IMR-90 (cell line): ENCODE measurements at regions not wholly inside any gene's neighbourhood (a gene's known extent, or its start where the extent isn't known, plus 50 kb on each side); places are given as distances from the start of the nearest gene placed in this dataset.

Experiments
- ATAC-seq: fragments of 200-7000 bp; cut with Tn5 transposase; 2 replicates; pipeline ENCODE4 v1.9.1; 2020; ENCODE audit warnings: low read depth, mild to moderate bottlenecking, moderate library complexity
- BruUV-seq: library from RNA; stranded (reverse); fragments of 400-500 nt; replicated peaks from 2 replicates; lab custom pipeline; 2021; lab: Mats Ljungman, UMichigan
- CTCF ChIA-PET: fragments of 300-600 bp; formaldehyde crosslinking; extraction: SDS; loops from one replicate; lab custom pipeline; 2021; ENCODE audit warnings: antibody characterized with exemption; lab: Yijun Ruan, JAX
- POLR2A ChIA-PET: fragments of 300-600 bp; sonication (Branson Sonifier 250); formaldehyde crosslinking; loops from one replicate; lab custom pipeline; 2022; ENCODE audit warnings: antibody characterized with exemption; ENCODE audit not compliant: unreplicated experiment; lab: Charles Lee
- DNase-seq: peaks from one replicate; pipeline ENCODE4 v3.0.0; 2013
- H2AFZ ChIP-seq: replicated peaks from 2 replicates; pipeline ENCODE3; 2013; ENCODE audit warnings: low read length, mild to moderate bottlenecking; ENCODE audit not compliant: poor library complexity
- H2AK5ac ChIP-seq: 2 replicates; pipeline ENCODE4 v1.6.1; 2013; ENCODE audit warnings: low read depth, low read length, inconsistent platforms
- H2AK9ac ChIP-seq: replicated peaks from 2 replicates; pipeline ENCODE3; 2013; ENCODE audit warnings: mild to moderate bottlenecking, low read depth, low read length, moderate library complexity; ENCODE audit not compliant: poor library complexity
- H2BK120ac ChIP-seq: 2 replicates; pipeline ENCODE4 v1.6.1; 2013; ENCODE audit warnings: low read depth, low read length, inconsistent platforms
- H2BK15ac ChIP-seq: 3 replicates; pipeline ENCODE4 v1.6.1; 2013; ENCODE audit warnings: low read depth, low read length, inconsistent platforms
- H2BK20ac ChIP-seq: 2 replicates; pipeline ENCODE4 v1.6.1; 2013; ENCODE audit warnings: low read depth, mild to moderate bottlenecking, inconsistent platforms, low read length, moderate library complexity
- H2BK5ac ChIP-seq: 2 replicates; pipeline ENCODE4 v1.6.1; 2013; ENCODE audit warnings: mild to moderate bottlenecking, low read depth, low read length, inconsistent platforms; ENCODE audit not compliant: poor library complexity, severe bottlenecking
- H3K14ac ChIP-seq: replicated peaks from 2 replicates; pipeline ENCODE4 v1.6.1; 2013; ENCODE audit warnings: low read depth, low read length, inconsistent platforms
- H3K18ac ChIP-seq: 2 replicates; pipeline ENCODE4 v1.6.1; 2013; ENCODE audit warnings: low read depth, low read length, control low read depth
- H3K23ac ChIP-seq: 2 replicates; pipeline ENCODE4 v1.6.1; 2013; ENCODE audit warnings: low read depth, low read length, inconsistent platforms
- H3K27ac ChIP-seq: 2 replicates; pipeline ENCODE4 v1.5.1; 2013; ENCODE audit warnings: mild to moderate bottlenecking, control low read depth, low read length; ENCODE audit not compliant: insufficient read depth
- H3K27me3 ChIP-seq: 2 replicates; pipeline ENCODE4 v1.6.1; 2013; ENCODE audit warnings: low read length; ENCODE audit not compliant: control insufficient read depth, insufficient read depth
- H3K36me3 ChIP-seq: 2 replicates; pipeline ENCODE4 v1.6.1; 2013; ENCODE audit warnings: low read length, mixed read lengths; ENCODE audit not compliant: control insufficient read depth, insufficient read depth
- H3K4ac ChIP-seq: 2 replicates; pipeline ENCODE4 v1.6.1; 2013; ENCODE audit warnings: low read depth, low read length, inconsistent platforms
- H3K4me1 ChIP-seq: 2 replicates; pipeline ENCODE4 v1.6.1; 2013; ENCODE audit warnings: low read length, mixed read lengths; ENCODE audit not compliant: control insufficient read depth, insufficient read depth
- H3K4me2 ChIP-seq: 2 replicates; pipeline ENCODE4 v1.6.1; 2013; ENCODE audit warnings: low read depth, mild to moderate bottlenecking, control low read depth, low read length, moderate library complexity
- H3K4me3 ChIP-seq: 2 replicates; pipeline ENCODE4 v1.5.1; 2013; ENCODE audit warnings: low read depth, mild to moderate bottlenecking, control low read depth, low read length, moderate library complexity; ENCODE audit not compliant: insufficient read depth
- H3K56ac ChIP-seq: 2 replicates; pipeline ENCODE4 v1.6.1; 2013; ENCODE audit warnings: low read length, inconsistent platforms; ENCODE audit not compliant: insufficient read depth; ENCODE audit errors: extremely low read depth
- H3K79me1 ChIP-seq, 2 experiments: 2 replicates each; pipeline ENCODE4 v1.6.1; 2013; ENCODE audit warnings: low read length in 2 of 2, inconsistent platforms in 1 of 2, low read depth in 1 of 2
- H3K9ac ChIP-seq: 2 replicates; pipeline ENCODE4 v1.6.1; 2013; ENCODE audit warnings: low read depth, low read length, control low read depth
- H3K9me1 ChIP-seq: 2 replicates; pipeline ENCODE4 v1.6.1; 2013; ENCODE audit warnings: low read length, inconsistent platforms; ENCODE audit not compliant: insufficient read depth
- H3K9me3 ChIP-seq: 2 replicates; pipeline ENCODE4 v1.6.1; 2013; ENCODE audit warnings: low read length; ENCODE audit not compliant: control insufficient read depth, insufficient read depth
- H4K20me1 ChIP-seq: 2 replicates; pipeline ENCODE4 v1.6.1; 2013; ENCODE audit warnings: low read length, inconsistent platforms; ENCODE audit not compliant: insufficient read depth
- H4K5ac ChIP-seq: 2 replicates; pipeline ENCODE4 v1.6.1; 2013; ENCODE audit warnings: mild to moderate bottlenecking, low read depth, low read length, control low read depth
- H4K8ac ChIP-seq, 2 experiments: 2 replicates each; pipeline ENCODE4 v1.6.1; 2013; ENCODE audit warnings: low read depth in 2 of 2, low read length in 2 of 2, control low read depth in 1 of 2, inconsistent platforms in 1 of 2
- H4K91ac ChIP-seq: 2 replicates; pipeline ENCODE4 v1.6.1; 2013; ENCODE audit warnings: low read depth, low read length, inconsistent platforms; ENCODE audit not compliant: insufficient read depth
- BHLHE40 ChIP-seq: fragments of 150-350 bp; IDR thresholded peaks from 2 replicates; pipeline ENCODE4 v1.6.1; 2016; ENCODE audit warnings: mild to moderate bottlenecking, low read depth, low read length
- CEBPB ChIP-seq: IDR thresholded peaks from 2 replicates; pipeline ENCODE4 v1.6.1; 2012; ENCODE audit warnings: low read depth, low read length, improper control_type of control experiment
- CHD1 ChIP-seq: IDR thresholded peaks from 2 replicates; pipeline ENCODE4 v1.6.1; 2012; ENCODE audit warnings: low read depth, low read length, improper control_type of control experiment
- CTCF ChIP-seq: conservative IDR thresholded peaks from 2 replicates; pipeline ENCODE4 v1.5.1; 2012; ENCODE audit warnings: mild to moderate bottlenecking, low read depth, low read length, improper control_type of control experiment
- ELK1 ChIP-seq: fragments of 150-350 bp; IDR thresholded peaks from 2 replicates; pipeline ENCODE4 v1.6.1; 2016; ENCODE audit warnings: low read depth, mild to moderate bottlenecking, low read length, moderate library complexity, borderline replicate concordance
- FOS ChIP-seq: fragments of 150-350 bp; IDR thresholded peaks from 2 replicates; pipeline ENCODE4 v1.6.1; 2016; ENCODE audit warnings: low read depth, low read length
- MAFK ChIP-seq: IDR thresholded peaks from 2 replicates; pipeline ENCODE4 v1.6.1; 2012; ENCODE audit warnings: low read depth, low read length, improper control_type of control experiment
- MAZ ChIP-seq: IDR thresholded peaks from 2 replicates; pipeline ENCODE4 v1.6.1; 2012; ENCODE audit warnings: low read depth, mild to moderate bottlenecking, low read length, improper control_type of control experiment, moderate library complexity, borderline replicate concordance
- MXI1 ChIP-seq: IDR thresholded peaks from 2 replicates; pipeline ENCODE4 v1.6.1; 2012; ENCODE audit warnings: low read depth, mild to moderate bottlenecking, low read length, moderate library complexity, borderline replicate concordance
- NFE2L2 ChIP-seq: fragments of 150-350 bp; IDR thresholded peaks from 2 replicates; pipeline ENCODE4 v1.6.1; 2016; ENCODE audit warnings: low read depth, mild to moderate bottlenecking, low read length
- POLR2A ChIP-seq: IDR thresholded peaks from 2 replicates; pipeline ENCODE4 v1.6.1; 2012; ENCODE audit warnings: mild to moderate bottlenecking, low read depth, low read length
- RAD21 ChIP-seq: IDR thresholded peaks from 2 replicates; pipeline ENCODE4 v1.6.1; 2012; ENCODE audit warnings: low read length, improper control_type of control experiment
- RCOR1 ChIP-seq: IDR thresholded peaks from 2 replicates; pipeline ENCODE4 v1.6.1; 2012; ENCODE audit warnings: mild to moderate bottlenecking, low read length, improper control_type of control experiment; ENCODE audit not compliant: insufficient replicate concordance
- RFX5 ChIP-seq: IDR thresholded peaks from 2 replicates; pipeline ENCODE4 v1.8.0; 2012; ENCODE audit warnings: low read depth, mild to moderate bottlenecking, low read length, moderate library complexity
- SMC3 ChIP-seq: fragments of 150-350 bp; IDR thresholded peaks from 2 replicates; pipeline ENCODE4 v1.6.1; 2016; ENCODE audit warnings: low read depth, mild to moderate bottlenecking, antibody characterized with exemption, low read length, moderate library complexity
- USF2 ChIP-seq: fragments of 150-350 bp; IDR thresholded peaks from 2 replicates; pipeline ENCODE4 v1.6.1; 2017; ENCODE audit warnings: mild to moderate bottlenecking, antibody characterized with exemption, low read length, low read depth
- WGBS, 2 experiments: methylation state at CpG; one replicate each; pipeline versions ENCODE4 v1.1.5 to v1.1.7; 2013; ENCODE audit warnings: missing lambda C conversion rate in 2 of 2; ENCODE audit not compliant: insufficient read length in 1 of 2; ENCODE audit errors: extremely low coverage in 2 of 2; 5-methylcytosine and 5-hydroxymethylcytosine counted together
- dilution Hi-C: fragments of 300-500 bp; cut with HindIII; formaldehyde crosslinking; loops from one replicate; pipeline ENCODE4 v1.14.3; 2018; ENCODE audit warnings: low sequenced_read_pairs; ENCODE audit not compliant: unreplicated experiment
- in situ Hi-C: fragments of 300-500 bp; cut with MboI; formaldehyde crosslinking; loops from 3 replicates; pipeline ENCODE4 v1.14.3; 2019; ENCODE audit warnings: low sequenced_read_pairs, inconsistent platforms, mixed read lengths
- intact Hi-C: fragments of 100-400 bp; cut with micrococcal nuclease; formaldehyde crosslinking; loops from 2 replicates; pipeline ENCODE4 v1.10.0; 2022

- no peak overlapping the region for H3K4me3 ChIP-seq
- no peak overlapping the region for H3K4ac ChIP-seq
- DNase-seq (no peak), ATAC-seq (no peak)
- H4K20me1 ChIP-seq = no peaks in the 10 kb centered on the region
- dilution Hi-C loops (no loop called here), in situ Hi-C loops (no loop called here), intact Hi-C loops (no loop called here)
- BruUV-seq = no TSS peak
- no peak overlapping the region for H3K14ac ChIP-seq
- H4K91ac ChIP-seq = no peak overlapping the region
- H3K4me1 ChIP-seq = peaks cover 2% of the 10 kb centered on the region; the same call in 1 of the 2 replicates
- H3K4me2 ChIP-seq = no peak overlapping the region
- no peaks in the 10 kb centered on the region for H3K36me3 ChIP-seq
- H3K9me1 ChIP-seq = no peaks in the 10 kb centered on the region
- H4K5ac ChIP-seq = no peak overlapping the region
- H3K18ac ChIP-seq = no peak overlapping the region
- no peak overlapping the region for H2AK5ac ChIP-seq
- H3K9me3 ChIP-seq = no peaks in the 10 kb centered on the region
- H2AFZ ChIP-seq = no peak overlapping the region
- H3K23ac ChIP-seq = no peak overlapping the region
- no peak overlapping the region for H2BK120ac ChIP-seq
- ChIA-PET CTCF (no interaction called here), POLR2A (no interaction called here)
- H2BK5ac ChIP-seq = no peak overlapping the region
- WGBS, 2 experiments = no CpG with 5 or more reads among the region's 3 CpGs
- no peaks in the 10 kb centered on the region for H3K79me1 ChIP-seq
- H2BK15ac ChIP-seq = no peak overlapping the region
- no peak overlapping the region for H2AK9ac ChIP-seq
- no peak overlapping the region for H3K9ac ChIP-seq
- H2BK20ac ChIP-seq = no peak overlapping the region
- no peaks in the 10 kb centered on the region for H3K27me3 ChIP-seq
- TF ChIP-seq MAZ = no peak
- TF ChIP-seq SMC3 = no peak
- no peak for TF ChIP-seq CEBPB
- TF ChIP-seq POLR2A = no peak
- TF ChIP-seq RAD21 = no peak
- TF ChIP-seq CHD1 = no peak
- TF ChIP-seq RFX5 = no peak
- no peak for TF ChIP-seq CTCF
- TF ChIP-seq BHLHE40 = no peak
- no peak for TF ChIP-seq MAFK
- TF ChIP-seq NFE2L2 = no peak
- TF ChIP-seq USF2 = no peak
- no peak for TF ChIP-seq FOS
- TF ChIP-seq RCOR1 = no peak
- TF ChIP-seq ELK1 = no peak
- no peak for TF ChIP-seq MXI1
- H3K27ac ChIP-seq = no peak overlapping the region
- H3K56ac ChIP-seq = no peak overlapping the region
- H4K8ac ChIP-seq = no peak overlapping the region
Observed at GRCh38 chr7:114099337-114099736, 180.5 kb upstream of the PPP1R3A start.
